ENCODE measurements at regions not wholly inside any gene's neighbourhood (a gene's known extent, or its start where the extent isn't known, plus 50 kb on each side); places are given as distances from the start of the nearest gene placed in this dataset.

GRCh38 chr22:47370448-47371262 is 608.2 kb downstream of the TBC1D22A start:
- H3K79me2 ChIP-seq (ENCODE audit: control insufficient read depth, insufficient read depth, low read length), result no peaks in the 10 kb centered on the region
- no peaks in the 10 kb centered on the region for H3K4me1 ChIP-seq (ENCODE audit: control insufficient read depth in 2 of 2, insufficient read depth in 2 of 2, low read length in 2 of 2)
- Mint-ChIP-seq H3K27ac (no peak overlapping the region), H3K27me3 (peaks cover 4% of the 10 kb centered on the region), H3K9me3 (ENCODE audit: insufficient read depth) (no peaks in the 10 kb centered on the region), H3K4me1 (no peaks in the 10 kb centered on the region), H3K4me3 (no peak overlapping the region)
- intact Hi-C loops (cut with micrococcal nuclease), result no loop called here
- H3K9me3 ChIP-seq (ENCODE audit: control extremely low read depth in 1 of 3, control insufficient read depth in 2 of 3, insufficient read depth in 1 of 3, low read length in 2 of 3), result peaks cover 0 to 7% (median 0%) of the 10 kb centered on the region in 3 donors
- CTCF ChIA-PET, result no interaction called here
- H4K20me1 ChIP-seq (ENCODE audit: control insufficient read depth, insufficient read depth, low read length, poor library complexity, severe bottlenecking), result no peaks in the 10 kb centered on the region
- POLR2A ChIA-PET, result no interaction called here
- no peaks in the 10 kb centered on the region for H3K27me3 ChIP-seq (replicated peaks in 1 of 4; ENCODE audit: control extremely low read depth in 1 of 4, control insufficient read depth in 3 of 4, insufficient read depth in 4 of 4, low read length in 3 of 4)
- no peak overlapping the region for H3K4me3 ChIP-seq (ENCODE audit: control extremely low read depth in 1 of 5, extremely low read depth in 1 of 5, insufficient read depth in 1 of 5, low read depth in 2 of 5, low read length in 4 of 5)
- no peaks in the 10 kb centered on the region for H3K36me3 ChIP-seq (replicated peaks in 1 of 2; ENCODE audit: control extremely low read depth in 1 of 2, control insufficient read depth in 1 of 2, extremely low read depth in 1 of 2, insufficient read depth in 2 of 2, low read length in 1 of 2)
- TF ChIP-seq EZH2 (IDR thresholded peaks at IDR 0.05; ENCODE audit: borderline replicate concordance, insufficient read depth, low read depth, low read length, poor library complexity, severe bottlenecking) (no peak), CTCF (IDR thresholded peaks at IDR 0.05) (no peak)
- H2AFZ ChIP-seq (ENCODE audit: insufficient read depth, low read depth, low read length, poor library complexity, severe bottlenecking), result no peak overlapping the region
- no peak overlapping the region for H3K9ac ChIP-seq (ENCODE audit: low read length)
- WGBS (ENCODE audit: insufficient coverage), result 82% methylated on average over 17 of the region's 18 CpGs
- DNase-seq (no peak), ATAC-seq (ENCODE audit: low read depth) (no peak)
- H3K4me2 ChIP-seq (replicated peaks; ENCODE audit: low read depth, low read length, poor library complexity, severe bottlenecking), result no peak overlapping the region
- no peak overlapping the region for H3K27ac ChIP-seq (ENCODE audit: low read length in 2 of 2)

GRCh38 chr22:47369431-47370015 is 607.1 kb downstream of the TBC1D22A start:
- H2AFZ ChIP-seq (ENCODE audit: insufficient read depth, low read depth, low read length, poor library complexity, severe bottlenecking), result no peak overlapping the region
- DNase-seq, result no peak
- TF ChIP-seq CTCF (IDR thresholded peaks at IDR 0.05) (no peak), EZH2 (IDR thresholded peaks at IDR 0.05; ENCODE audit: borderline replicate concordance, insufficient read depth, low read depth, low read length, poor library complexity, severe bottlenecking) (no peak)
- Mint-ChIP-seq H3K27ac (no peak overlapping the region), H3K27me3 (peaks cover 4% of the 10 kb centered on the region), H3K4me1 (no peaks in the 10 kb centered on the region), H3K4me3 (no peak overlapping the region), H3K9me3 (ENCODE audit: insufficient read depth) (no peaks in the 10 kb centered on the region)
- H3K79me2 ChIP-seq (ENCODE audit: control insufficient read depth, insufficient read depth, low read length), result no peaks in the 10 kb centered on the region
- 60% methylated on average over 5 of the region's 6 CpGs for whole genome bisulfite sequencing (ENCODE audit: insufficient coverage)
- ChIA-PET POLR2A (no interaction called here), CTCF (no interaction called here)
- H3K4me3 ChIP-seq (ENCODE audit: control extremely low read depth in 1 of 5, extremely low read depth in 1 of 5, insufficient read depth in 1 of 5, low read depth in 2 of 5, low read length in 4 of 5), result no peak overlapping the region
- no peak overlapping the region for H3K4me2 ChIP-seq (replicated peaks; ENCODE audit: low read depth, low read length, poor library complexity, severe bottlenecking)
- peaks cover 0 to 8% (median 1%) of the 10 kb centered on the region in 3 donors for H3K9me3 ChIP-seq (ENCODE audit: control extremely low read depth in 1 of 3, control insufficient read depth in 2 of 3, insufficient read depth in 1 of 3, low read length in 2 of 3)
- intact Hi-C loops (cut with micrococcal nuclease), result no loop called here
- no peaks in the 10 kb centered on the region for H3K4me1 ChIP-seq (ENCODE audit: control insufficient read depth in 2 of 2, insufficient read depth in 2 of 2, low read length in 2 of 2)
- H3K27me3 ChIP-seq (replicated peaks in 1 of 4; ENCODE audit: control extremely low read depth in 1 of 4, control insufficient read depth in 3 of 4, insufficient read depth in 4 of 4, low read length in 3 of 4), result no peaks in the 10 kb centered on the region
- no peaks in the 10 kb centered on the region for H4K20me1 ChIP-seq (ENCODE audit: control insufficient read depth, insufficient read depth, low read length, poor library complexity, severe bottlenecking)
- no peak overlapping the region for H3K9ac ChIP-seq (ENCODE audit: low read length)
- no peak overlapping the region for H3K27ac ChIP-seq (ENCODE audit: low read length in 2 of 2)
- ATAC-seq (ENCODE audit: low read depth), result no peak
- H3K36me3 ChIP-seq (replicated peaks in 1 of 2; ENCODE audit: control extremely low read depth in 1 of 2, control insufficient read depth in 1 of 2, extremely low read depth in 1 of 2, insufficient read depth in 2 of 2, low read length in 1 of 2), result no peaks in the 10 kb centered on the region
